ENCODE measurements at regions not wholly inside any gene's neighbourhood (a gene's known extent, or its start where the extent isn't known, plus 50 kb on each side); places are given as distances from the start of the nearest gene placed in this dataset.

GRCh38 chr18:45329316-45329715 is 286.0 kb upstream of the SLC14A2 start:
- Histone ChIP-seq H3K27ac (ENCODE audit: low read depth) (no peak overlapping the region), H3K36me3 (ENCODE audit: insufficient read depth) (no peaks in the 10 kb centered on the region), H3K4me1 (ENCODE audit: insufficient read depth) (peaks cover 16% of the 10 kb centered on the region), H3K9me2 (ENCODE audit: insufficient read depth) (peaks cover 5% of the 10 kb centered on the region; the same call in 1 of the 2 replicates), H3K27me3 (ENCODE audit: insufficient read depth) (no peaks in the 10 kb centered on the region), H3K79me2 (replicated peaks; ENCODE audit: insufficient read depth) (no peaks in the 10 kb centered on the region), H3K4me3 (no peak overlapping the region), H3F3A (replicated peaks; ENCODE audit: low read depth) (no peaks in the 10 kb centered on the region), H3K4me2 (no peak overlapping the region), H2AFZ (no peak overlapping the region), H4K20me1 (replicated peaks; ENCODE audit: insufficient read depth) (no peaks in the 10 kb centered on the region)
- Mint-ChIP-seq H3K27me3 (ENCODE audit: insufficient read depth, low read depth, poor library complexity) (no peaks in the 10 kb centered on the region), H3K9me3 (no peaks in the 10 kb centered on the region; the same call in 2 of the 3 replicates), H3K4me3 (no peak overlapping the region), H3K36me3 (ENCODE audit: low read depth) (no peaks in the 10 kb centered on the region), H3K27ac (no peak overlapping the region), H3K4me1 (peaks cover 10% of the 10 kb centered on the region; the same call in 2 of the 3 replicates)
- ATAC-seq: no peak
- DNase-seq (ENCODE audit: low spot score): no peak
- TF ChIP-seq STAT1 (IDR thresholded peaks at IDR 0.05; ENCODE audit: unreplicated experiment) (no peak), ZNF331 (CRISPR knock-in tag; IDR thresholded peaks at IDR 0.05; ENCODE audit: low read depth) (no peak), ZNF462 (CRISPR knock-in tag; IDR thresholded peaks at IDR 0.05) (no peak), NANOG (IDR thresholded peaks at IDR 0.05; ENCODE audit: borderline replicate concordance) (no peak), REST (IDR thresholded peaks at IDR 0.05; ENCODE audit: unreplicated experiment) (no peak), CTCF (conservative IDR thresholded peaks at IDR 0.05; ENCODE audit: low read depth in 2 of 2) (no peak), EZH2 (IDR thresholded peaks at IDR 0.05; ENCODE audit: low read depth, unreplicated experiment) (no peak), ZNF114 (CRISPR knock-in tag; IDR thresholded peaks at IDR 0.05) (no peak), EZH2phosphoT487 (IDR thresholded peaks at IDR 0.05; ENCODE audit: unreplicated experiment) (no peak), POLR2AphosphoS5 (IDR thresholded peaks at IDR 0.05; ENCODE audit: low read depth) (no peak), JUNB (IDR thresholded peaks at IDR 0.05; ENCODE audit: unreplicated experiment) (no peak), ETS1 (IDR thresholded peaks at IDR 0.05) (no peak), CREB1 (CRISPR knock-in tag; IDR thresholded peaks at IDR 0.05; ENCODE audit: low read depth) (no peak)
